B cell (primary cell): ENCODE measurements at regions not wholly inside any gene's neighbourhood (a gene's known extent, or its start where the extent isn't known, plus 50 kb on each side); places are given as distances from the start of the nearest gene placed in this dataset.

ENCODE experiments used
- ATAC-seq: fragments of 200-7000 bp; cut with Tn5 transposase; one replicate; pipeline ENCODE4 v1.10.0; 2021; ENCODE audit warnings: low read depth, mild to moderate bottlenecking, moderate number of reproducible peaks, moderate library complexity
- CTCF ChIA-PET: fragments of 350-600 bp; sonication (Branson Sonifier 250); formaldehyde crosslinking; loops from one replicate; lab custom pipeline; 2021; ENCODE audit warnings: antibody characterized with exemption, inconsistent platforms; lab: Charles Lee
- POLR2A ChIA-PET: fragments of 350-600 bp; sonication (Branson Sonifier 250); formaldehyde crosslinking; loops from one replicate; lab custom pipeline; 2021; ENCODE audit warnings: antibody characterized with exemption; lab: Charles Lee
- DNase-seq: peaks from one replicate; pipeline ENCODE4 v3.0.0; 2013
- H2AFZ ChIP-seq: 2 replicates; pipeline ENCODE4 v1.6.1; 2012; ENCODE audit warnings: mild to moderate bottlenecking, low read depth, low read length; ENCODE audit not compliant: insufficient read depth, poor library complexity, severe bottlenecking
- H3K27ac ChIP-seq, 2 donors: 1 replicate in 1 of 2; 2 replicates in 1 of 2; pipeline ENCODE4 v1.5.1; 2012 to 2013; ENCODE audit warnings: low read length in 2 of 2, mild to moderate bottlenecking in 2 of 2, moderate library complexity in 1 of 2
- H3K27me3 ChIP-seq, 4 experiments: fragments of 200-600 bp in 1 of 4; sonication (generic) in 1 of 4; replicated peaks in 1 of 4; 1 replicate in 2 of 4; 2 replicates in 2 of 4; pipeline versions ENCODE4 v1.6.1 to v1.7.0; 2013 to 2016; ENCODE audit warnings: low read length in 3 of 4, mild to moderate bottlenecking in 2 of 4, mixed read lengths in 1 of 4, moderate library complexity in 1 of 4; ENCODE audit not compliant: insufficient read depth in 4 of 4, control insufficient read depth in 3 of 4; ENCODE audit errors: control extremely low read depth in 1 of 4
- H3K36me3 ChIP-seq, 2 experiments: replicated peaks in 1 of 2; 1 replicate in 1 of 2; 2 replicates in 1 of 2; pipeline versions ENCODE4 v1.6.1 to v1.7.1; 2013; ENCODE audit warnings: low read length in 1 of 2; ENCODE audit not compliant: insufficient read depth in 2 of 2, control insufficient read depth in 1 of 2; ENCODE audit errors: control extremely low read depth in 1 of 2, extremely low read depth in 1 of 2
- H3K4me1 ChIP-seq, 2 donors: fragments of 200-600 bp in 1 of 2; sonication (generic) in 1 of 2; 1 replicate in 1 of 2; 2 replicates in 1 of 2; pipeline versions ENCODE4 v1.5.1 to v1.6.1; 2013 to 2017; ENCODE audit warnings: low read length in 2 of 2; ENCODE audit not compliant: control insufficient read depth in 2 of 2, insufficient read depth in 2 of 2
- H3K4me2 ChIP-seq: replicated peaks from 2 replicates; pipeline ENCODE3; 2012; ENCODE audit warnings: mild to moderate bottlenecking, low read depth, low read length; ENCODE audit not compliant: poor library complexity, severe bottlenecking
- H3K4me3 ChIP-seq, 5 experiments: fragments of 200-600 bp in 1 of 5; sonication (generic) in 1 of 5; 1 replicate in 3 of 5; 2 replicates in 2 of 5; pipeline versions ENCODE4 v1.5.1 to v1.7.0; 2011 to 2016; ENCODE audit warnings: low read length in 4 of 5, mild to moderate bottlenecking in 4 of 5, low read depth in 2 of 5, control low read depth in 1 of 5, moderate library complexity in 1 of 5; ENCODE audit not compliant: insufficient read depth in 1 of 5; ENCODE audit errors: control extremely low read depth in 1 of 5, extremely low read depth in 1 of 5
- H3K79me2 ChIP-seq: fragments of 200-600 bp; sonication (generic); one replicate; pipeline ENCODE4 v1.6.0; 2016; ENCODE audit warnings: low read length; ENCODE audit not compliant: control insufficient read depth, insufficient read depth
- H3K9ac ChIP-seq: fragments of 200-600 bp; sonication (generic); 2 replicates; pipeline ENCODE4 v1.6.1; 2017; ENCODE audit warnings: mild to moderate bottlenecking, low read length, moderate library complexity
- H3K9me3 ChIP-seq, 3 donors: one replicate each; pipeline versions ENCODE4 v1.6.1 to v1.7.1; 2013; ENCODE audit warnings: low read length in 2 of 3; ENCODE audit not compliant: control insufficient read depth in 2 of 3, insufficient read depth in 1 of 3; ENCODE audit errors: control extremely low read depth in 1 of 3
- H4K20me1 ChIP-seq: 2 replicates; pipeline ENCODE4 v1.6.0; 2012; ENCODE audit warnings: mild to moderate bottlenecking, low read length; ENCODE audit not compliant: insufficient read depth, control insufficient read depth, poor library complexity, severe bottlenecking
- H3K27ac Mint-ChIP-seq: one replicate; pipeline ENCODE4 v1.8.0; 2021; ENCODE audit warnings: mixed read lengths
- H3K27me3 Mint-ChIP-seq: one replicate; pipeline ENCODE4 v1.8.0; 2021; ENCODE audit warnings: mixed read lengths
- H3K4me1 Mint-ChIP-seq: one replicate; pipeline ENCODE4 v1.8.0; 2021; ENCODE audit warnings: mixed read lengths
- H3K4me3 Mint-ChIP-seq: one replicate; pipeline ENCODE4 v1.8.0; 2021; ENCODE audit warnings: mixed read lengths
- H3K9me3 Mint-ChIP-seq: one replicate; pipeline ENCODE4 v1.8.0; 2022; ENCODE audit warnings: mixed read lengths; ENCODE audit not compliant: insufficient read depth
- EZH2 ChIP-seq: IDR thresholded peaks from 2 replicates; pipeline ENCODE4 v1.6.1; 2012; ENCODE audit warnings: borderline replicate concordance, low read depth, mild to moderate bottlenecking, moderate library complexity, low read length; ENCODE audit not compliant: insufficient read depth, poor library complexity, severe bottlenecking
- WGBS: methylation state at CpG from one replicate; pipeline ENCODE4 v1.1.5; 2013; ENCODE audit warnings: missing lambda C conversion rate; ENCODE audit not compliant: insufficient coverage; 5-methylcytosine and 5-hydroxymethylcytosine counted together
- intact Hi-C: fragments of 100-400 bp; cut with micrococcal nuclease; formaldehyde crosslinking; loops from one replicate; pipeline ENCODE4 v1.10.0; 2022
- TF ChIP-seq, protein P1 (sequence below): fragments of 200-600 bp; IDR thresholded peaks from one replicate; pipeline ENCODE4 v1.8.0; 2022; ENCODE audit warnings: antibody characterized with exemption, mild to moderate bottlenecking

DNA sequence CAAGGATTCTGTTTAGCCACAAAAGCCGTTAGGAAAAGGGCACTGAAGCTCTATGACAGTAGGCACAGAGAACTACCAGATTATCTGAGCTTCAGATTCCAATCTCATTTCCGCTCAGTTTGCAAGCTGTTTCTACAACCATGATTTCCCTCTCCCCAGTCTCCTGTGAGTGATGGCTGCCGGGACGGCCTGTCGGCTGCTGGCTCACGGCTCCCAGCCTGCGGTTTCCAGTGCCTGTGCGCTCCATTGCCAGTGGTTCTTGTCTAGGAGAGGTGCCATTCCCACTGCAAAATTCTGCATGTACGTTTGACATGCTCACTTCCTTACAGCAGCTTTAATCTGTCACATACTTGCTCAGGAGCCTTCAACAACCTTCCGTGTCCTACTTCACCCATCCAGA is 429.1 kb upstream of the FRG1 start:
- H4K20me1 ChIP-seq = no peaks in the 10 kb centered on the region
- POLR2A ChIA-PET = no interaction called here

DNA sequence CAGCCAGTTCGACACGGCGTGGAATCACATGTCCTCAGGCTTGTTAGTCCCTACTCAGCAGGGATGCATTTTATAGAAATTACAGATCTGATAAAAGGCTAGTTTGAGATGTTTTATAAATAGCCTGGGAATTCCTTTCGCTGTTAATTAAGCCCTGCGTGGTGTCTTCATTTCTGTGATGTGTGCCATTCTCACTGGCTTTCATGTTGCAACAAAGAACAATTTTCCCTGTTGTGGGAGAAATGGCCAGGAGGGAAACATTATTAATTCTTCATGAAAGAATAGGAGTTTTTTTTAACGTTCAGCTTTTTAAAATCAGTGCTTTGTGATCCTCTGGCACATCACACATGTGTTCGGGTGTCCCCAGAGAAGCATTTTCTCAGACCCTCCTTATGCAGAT is 427.3 kb upstream of the FRG1 start:
- ChIA-PET POLR2A (no interaction called here), CTCF (no interaction called here)
- Histone ChIP-seq H3K27me3 (no peaks in the 10 kb centered on the region), H3K4me1 (no peaks in the 10 kb centered on the region), H4K20me1 (no peaks in the 10 kb centered on the region), H2AFZ (no peak overlapping the region), H3K9ac (no peak overlapping the region), H3K4me3 (no peak overlapping the region), H3K79me2 (no peaks in the 10 kb centered on the region), H3K36me3 (no peaks in the 10 kb centered on the region), H3K27ac (no peak overlapping the region), H3K9me3 (peaks cover 0 to 4% (median 0%) of the 10 kb centered on the region in 3 donors), H3K4me2 (no peak overlapping the region)
- Mint-ChIP-seq H3K4me1 (no peaks in the 10 kb centered on the region), H3K4me3 (no peak overlapping the region), H3K9me3 (no peaks in the 10 kb centered on the region), H3K27me3 (no peaks in the 10 kb centered on the region), H3K27ac (no peak overlapping the region)
- intact Hi-C loops = no loop called here
- 91% methylated on average over 4 of the region's 7 CpGs for WGBS
- no peak for TF ChIP-seq EZH2
- TF ChIP-seq, protein P1, sequence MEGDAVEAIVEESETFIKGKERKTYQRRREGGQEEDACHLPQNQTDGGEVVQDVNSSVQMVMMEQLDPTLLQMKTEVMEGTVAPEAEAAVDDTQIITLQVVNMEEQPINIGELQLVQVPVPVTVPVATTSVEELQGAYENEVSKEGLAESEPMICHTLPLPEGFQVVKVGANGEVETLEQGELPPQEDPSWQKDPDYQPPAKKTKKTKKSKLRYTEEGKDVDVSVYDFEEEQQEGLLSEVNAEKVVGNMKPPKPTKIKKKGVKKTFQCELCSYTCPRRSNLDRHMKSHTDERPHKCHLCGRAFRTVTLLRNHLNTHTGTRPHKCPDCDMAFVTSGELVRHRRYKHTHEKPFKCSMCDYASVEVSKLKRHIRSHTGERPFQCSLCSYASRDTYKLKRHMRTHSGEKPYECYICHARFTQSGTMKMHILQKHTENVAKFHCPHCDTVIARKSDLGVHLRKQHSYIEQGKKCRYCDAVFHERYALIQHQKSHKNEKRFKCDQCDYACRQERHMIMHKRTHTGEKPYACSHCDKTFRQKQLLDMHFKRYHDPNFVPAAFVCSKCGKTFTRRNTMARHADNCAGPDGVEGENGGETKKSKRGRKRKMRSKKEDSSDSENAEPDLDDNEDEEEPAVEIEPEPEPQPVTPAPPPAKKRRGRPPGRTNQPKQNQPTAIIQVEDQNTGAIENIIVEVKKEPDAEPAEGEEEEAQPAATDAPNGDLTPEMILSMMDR = no peak
- DNase-seq (no peak), ATAC-seq (no peak)

More for the DNA sequence above, 429.1 kb upstream of the FRG1 start:
- H3K9ac ChIP-seq = no peak overlapping the region
- H3K79me2 ChIP-seq = no peaks in the 10 kb centered on the region
- H3K27ac ChIP-seq = no peak overlapping the region
- intact Hi-C loops = no loop called here
- H3K4me3 ChIP-seq = no peak overlapping the region
- TF ChIP-seq EZH2 = no peak
- TF ChIP-seq, protein P1 = no peak
- Mint-ChIP-seq H3K4me3 (no peak overlapping the region), H3K4me1 (no peaks in the 10 kb centered on the region), H3K27ac (no peak overlapping the region), H3K9me3 (no peaks in the 10 kb centered on the region), H3K27me3 (no peaks in the 10 kb centered on the region)
- H3K4me2 ChIP-seq = no peak overlapping the region
- H3K36me3 ChIP-seq = no peaks in the 10 kb centered on the region
- 92% methylated on average over 10 of the region's 10 CpGs for WGBS
- CTCF ChIA-PET = no interaction called here
- H3K4me1 ChIP-seq = no peaks in the 10 kb centered on the region
- H2AFZ ChIP-seq = no peak overlapping the region
- H3K27me3 ChIP-seq = no peaks in the 10 kb centered on the region
- H3K9me3 ChIP-seq = peaks cover 0 to 4% (median 0%) of the 10 kb centered on the region in 3 donors
- no peak for ATAC-seq
- no peak for DNase-seq
